ENCODE measurements at regions not wholly inside any gene's neighbourhood (a gene's known extent, or its start where the extent isn't known, plus 50 kb on each side); places are given as distances from the start of the nearest gene placed in this dataset.

DNA sequence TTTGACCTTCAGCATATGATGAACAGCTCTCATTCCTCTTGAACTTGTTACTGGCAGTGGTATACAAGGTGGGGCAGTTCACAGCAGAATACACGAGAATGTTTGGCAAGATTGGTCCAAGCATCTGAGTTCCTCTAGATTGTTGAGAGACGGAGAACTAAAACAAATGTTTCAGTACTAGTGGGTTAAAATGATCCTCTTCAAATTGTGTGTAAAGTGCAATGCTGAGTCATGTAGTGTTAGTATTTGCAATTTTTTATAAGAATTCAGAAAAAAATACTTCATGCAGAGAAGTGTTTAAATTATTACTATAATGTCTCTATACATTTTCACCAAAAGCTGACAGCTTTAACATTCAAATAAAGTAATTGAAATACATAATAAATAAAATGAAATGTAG is 879.8 kb downstream of the TFAP2A start:
- no peaks in the 10 kb centered on the region for H3K4me1 ChIP-seq (ENCODE audit: control insufficient read depth, insufficient read depth, low read length)
- DNase-seq = no peak
- H3K36me3 ChIP-seq (ENCODE audit: control insufficient read depth, insufficient read depth, low read length) = no peaks in the 10 kb centered on the region
- Mint-ChIP-seq H3K36me3 (ENCODE audit: low read depth) (no peaks in the 10 kb centered on the region), H3K27ac (no peak overlapping the region), H3K4me1 (peaks cover 9% of the 10 kb centered on the region), H3K4me3 (no peak overlapping the region), H3K27me3 (ENCODE audit: insufficient read depth) (no peaks in the 10 kb centered on the region), H3K9me3 (no peaks in the 10 kb centered on the region)
- no peak overlapping the region for H3K27ac ChIP-seq (ENCODE audit: low read depth, low read length)
- no peak overlapping the region for H3K9ac ChIP-seq (ENCODE audit: extremely low read depth, low read length, poor library complexity, severe bottlenecking)
- TF ChIP-seq, protein P1, sequence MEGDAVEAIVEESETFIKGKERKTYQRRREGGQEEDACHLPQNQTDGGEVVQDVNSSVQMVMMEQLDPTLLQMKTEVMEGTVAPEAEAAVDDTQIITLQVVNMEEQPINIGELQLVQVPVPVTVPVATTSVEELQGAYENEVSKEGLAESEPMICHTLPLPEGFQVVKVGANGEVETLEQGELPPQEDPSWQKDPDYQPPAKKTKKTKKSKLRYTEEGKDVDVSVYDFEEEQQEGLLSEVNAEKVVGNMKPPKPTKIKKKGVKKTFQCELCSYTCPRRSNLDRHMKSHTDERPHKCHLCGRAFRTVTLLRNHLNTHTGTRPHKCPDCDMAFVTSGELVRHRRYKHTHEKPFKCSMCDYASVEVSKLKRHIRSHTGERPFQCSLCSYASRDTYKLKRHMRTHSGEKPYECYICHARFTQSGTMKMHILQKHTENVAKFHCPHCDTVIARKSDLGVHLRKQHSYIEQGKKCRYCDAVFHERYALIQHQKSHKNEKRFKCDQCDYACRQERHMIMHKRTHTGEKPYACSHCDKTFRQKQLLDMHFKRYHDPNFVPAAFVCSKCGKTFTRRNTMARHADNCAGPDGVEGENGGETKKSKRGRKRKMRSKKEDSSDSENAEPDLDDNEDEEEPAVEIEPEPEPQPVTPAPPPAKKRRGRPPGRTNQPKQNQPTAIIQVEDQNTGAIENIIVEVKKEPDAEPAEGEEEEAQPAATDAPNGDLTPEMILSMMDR (conservative IDR thresholded peaks at IDR 0.05) = no peak
- no peaks in the 10 kb centered on the region for H3K27me3 ChIP-seq (ENCODE audit: control insufficient read depth, insufficient read depth, low read length, poor library complexity, severe bottlenecking)
- no peak overlapping the region for H3K4me3 ChIP-seq (ENCODE audit: low read length)
- no peaks in the 10 kb centered on the region for H3K9me3 ChIP-seq (ENCODE audit: control insufficient read depth, low read length)
- 92 to 100% methylated on average over 2 of the region's 2 CpGs for WGBS, 2 experiments (ENCODE audit: insufficient coverage in 1 of 2, insufficient read length in 1 of 2)

DNA sequence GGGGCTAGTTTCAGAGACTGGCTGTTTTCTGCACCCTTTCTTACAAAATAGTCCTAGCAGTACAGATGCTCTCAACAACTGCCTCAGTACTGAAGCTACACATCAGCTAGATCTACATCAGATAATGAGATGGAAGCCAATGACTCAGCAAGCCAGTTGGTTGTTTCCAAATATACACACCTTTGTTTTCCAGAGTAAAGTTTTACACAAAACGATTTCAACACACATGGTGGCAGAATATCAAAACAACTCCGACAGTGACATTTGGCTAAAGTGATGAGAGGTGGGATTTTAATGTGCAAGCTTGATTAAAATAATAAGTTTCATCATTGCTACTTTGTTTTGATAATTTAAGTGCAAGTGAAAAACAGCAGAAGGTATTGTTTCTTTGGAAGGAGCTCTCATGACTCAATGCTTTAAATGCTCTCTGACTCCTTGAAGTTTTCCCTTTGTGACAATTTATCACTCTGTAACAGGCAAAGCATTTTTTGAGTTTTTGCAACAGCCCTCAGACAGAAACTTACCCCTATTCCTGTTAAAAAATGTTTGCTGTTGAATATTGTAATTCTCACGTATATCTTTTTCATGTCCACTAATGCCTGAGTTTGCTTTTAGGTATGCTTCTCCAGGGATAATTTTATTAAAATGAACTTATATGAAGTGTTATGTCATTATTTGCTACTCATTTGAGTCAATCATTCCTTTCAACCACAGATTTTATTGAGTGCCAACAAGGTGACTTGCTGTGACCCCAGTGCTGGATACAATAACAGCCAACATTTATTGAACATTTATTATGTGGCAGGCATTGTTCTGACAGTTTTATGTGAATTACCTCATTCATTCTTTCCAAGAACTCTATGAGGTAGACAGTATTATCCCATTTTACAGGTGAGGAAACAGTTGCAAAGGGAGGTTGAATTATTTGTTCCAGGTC is 882.0 kb downstream of the TFAP2A start:
- no peak overlapping the region for H3K27ac ChIP-seq (ENCODE audit: low read depth, low read length)
- no peak overlapping the region for H3K9ac ChIP-seq (ENCODE audit: extremely low read depth, low read length, poor library complexity, severe bottlenecking)
- no peaks in the 10 kb centered on the region for H3K36me3 Mint-ChIP-seq (ENCODE audit: low read depth)
- H3K27me3 ChIP-seq (ENCODE audit: control insufficient read depth, insufficient read depth, low read length, poor library complexity, severe bottlenecking) = no peaks in the 10 kb centered on the region
- no peaks in the 10 kb centered on the region for H3K9me3 ChIP-seq (ENCODE audit: control insufficient read depth, low read length)
- H3K27ac Mint-ChIP-seq = no peak overlapping the region
- TF ChIP-seq, protein P1 (conservative IDR thresholded peaks at IDR 0.05) = no peak
- no peaks in the 10 kb centered on the region for H3K4me1 ChIP-seq (ENCODE audit: control insufficient read depth, insufficient read depth, low read length)
- 93 to 100% methylated on average over 1 to 3 of the region's 3 CpGs for WGBS, 2 experiments (ENCODE audit: insufficient coverage in 1 of 2, insufficient read length in 1 of 2)
- H3K4me1 Mint-ChIP-seq = no peaks in the 10 kb centered on the region
- H3K36me3 ChIP-seq (ENCODE audit: control insufficient read depth, insufficient read depth, low read length) = no peaks in the 10 kb centered on the region
- DNase-seq = no peak
- no peak overlapping the region for H3K4me3 Mint-ChIP-seq
- no peak overlapping the region for H3K4me3 ChIP-seq (ENCODE audit: low read length)
- H3K27me3 Mint-ChIP-seq (ENCODE audit: insufficient read depth) = no peaks in the 10 kb centered on the region
- H3K9me3 Mint-ChIP-seq = no peaks in the 10 kb centered on the region

DNA sequence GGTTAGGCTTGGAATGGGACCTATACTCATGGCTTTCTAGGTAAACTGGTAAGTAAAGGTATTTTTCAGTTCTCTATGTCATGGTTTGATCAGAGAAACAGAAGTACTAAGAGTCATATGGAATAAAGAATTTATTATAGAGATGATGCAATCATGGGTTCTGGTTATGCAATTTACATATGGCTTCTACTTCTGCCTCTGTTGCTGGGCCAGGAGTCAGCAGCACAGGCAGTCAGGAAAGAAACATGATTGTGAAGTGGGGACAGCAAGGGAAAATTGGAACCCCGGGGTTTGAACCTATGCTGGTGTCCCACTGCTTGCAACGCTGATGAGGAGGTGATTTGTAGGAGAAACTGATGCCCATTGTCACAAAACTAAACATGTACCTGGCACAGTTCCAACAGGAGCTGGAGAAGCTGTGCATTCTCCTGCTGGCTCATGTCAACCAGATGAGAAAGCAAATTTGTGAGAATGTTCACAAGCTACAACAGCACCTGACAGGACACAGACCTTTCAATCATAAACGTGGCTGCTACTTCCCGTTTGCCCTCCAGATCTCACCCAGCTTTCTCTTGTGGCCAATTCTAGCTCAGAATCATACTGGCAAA is 887.1 kb downstream of the TFAP2A start:
- DNase-seq = no peak
- Mint-ChIP-seq H3K27me3 (ENCODE audit: insufficient read depth) (no peaks in the 10 kb centered on the region), H3K36me3 (ENCODE audit: low read depth) (no peaks in the 10 kb centered on the region), H3K4me3 (no peak overlapping the region), H3K4me1 (no peaks in the 10 kb centered on the region), H3K27ac (no peak overlapping the region), H3K9me3 (no peaks in the 10 kb centered on the region)
- no peak overlapping the region for H3K4me3 ChIP-seq (ENCODE audit: low read length)
- no peaks in the 10 kb centered on the region for H3K9me3 ChIP-seq (ENCODE audit: control insufficient read depth, low read length)
- 69 to 85% methylated on average over 2 to 4 of the region's 4 CpGs for WGBS, 2 experiments (ENCODE audit: insufficient coverage in 1 of 2, insufficient read length in 1 of 2)
- H3K4me1 ChIP-seq (ENCODE audit: control insufficient read depth, insufficient read depth, low read length) = no peaks in the 10 kb centered on the region
- no peak overlapping the region for H3K27ac ChIP-seq (ENCODE audit: low read depth, low read length)
- no peak overlapping the region for H3K9ac ChIP-seq (ENCODE audit: extremely low read depth, low read length, poor library complexity, severe bottlenecking)
- H3K36me3 ChIP-seq (ENCODE audit: control insufficient read depth, insufficient read depth, low read length) = no peaks in the 10 kb centered on the region
- TF ChIP-seq, protein P1 (conservative IDR thresholded peaks at IDR 0.05) = no peak
- no peaks in the 10 kb centered on the region for H3K27me3 ChIP-seq (ENCODE audit: control insufficient read depth, insufficient read depth, low read length, poor library complexity, severe bottlenecking)

Measured in endodermal cell (in vitro differentiated cells).